Neural progenitor cell (in vitro differentiated cells): ENCODE measurements at regions not wholly inside any gene's neighbourhood (a gene's known extent, or its start where the extent isn't known, plus 50 kb on each side); places are given as distances from the start of the nearest gene placed in this dataset.

ENCODE experiments used
- EZH2 ChIP-seq: fragments of 200-600 bp; sonication (generic); IDR thresholded peaks from 2 replicates; pipeline ENCODE4 v1.6.1; 2017; ENCODE audit warnings: antibody characterized with exemption, mild to moderate bottlenecking, moderate library complexity
- EZH2phosphoT487 ChIP-seq: fragments of 200-600 bp; sonication (generic); IDR thresholded peaks from 2 replicates; pipeline ENCODE4 v1.6.1; 2017; ENCODE audit warnings: antibody characterized with exemption

- TF ChIP-seq EZH2phosphoT487 (no peak), EZH2 (no peak)
These were observed 407.8 kb downstream of the LIG4 start for GRCh38 chr13:107807306-107808073.
